Fibroblast of pulmonary artery (primary cell): ENCODE measurements at regions not wholly inside any gene's neighbourhood (a gene's known extent, or its start where the extent isn't known, plus 50 kb on each side); places are given as distances from the start of the nearest gene placed in this dataset.

ENCODE experiments used
- DNase-seq: peaks from one replicate; pipeline ENCODE4 v3.0.0-alpha.2; 2010; ENCODE audit warnings: low read depth
- H3K4me3 ChIP-seq: replicated peaks from 2 replicates; pipeline ENCODE4 v1.5.1; 2011; ENCODE audit warnings: low read depth, mild to moderate bottlenecking, control low read depth, low read length, moderate library complexity
- CTCF ChIP-seq: IDR thresholded peaks from 2 replicates; pipeline ENCODE4 v1.5.1; 2011; ENCODE audit warnings: mild to moderate bottlenecking, control low read depth, low read length, inconsistent platforms; ENCODE audit errors: missing control alignments

- no peak overlapping the region for H3K4me3 ChIP-seq
- no peak for TF ChIP-seq CTCF
- DNase-seq, result no peak
Observed at GRCh38 chr6:14252271-14252850, 134.8 kb downstream of the CD83 start.

- H3K4me3 ChIP-seq, result no peak overlapping the region
- DNase-seq, result no peak
- no peak for TF ChIP-seq CTCF
Observed at GRCh38 chr6:14254505-14254904, 136.9 kb downstream of the CD83 start.

DNA sequence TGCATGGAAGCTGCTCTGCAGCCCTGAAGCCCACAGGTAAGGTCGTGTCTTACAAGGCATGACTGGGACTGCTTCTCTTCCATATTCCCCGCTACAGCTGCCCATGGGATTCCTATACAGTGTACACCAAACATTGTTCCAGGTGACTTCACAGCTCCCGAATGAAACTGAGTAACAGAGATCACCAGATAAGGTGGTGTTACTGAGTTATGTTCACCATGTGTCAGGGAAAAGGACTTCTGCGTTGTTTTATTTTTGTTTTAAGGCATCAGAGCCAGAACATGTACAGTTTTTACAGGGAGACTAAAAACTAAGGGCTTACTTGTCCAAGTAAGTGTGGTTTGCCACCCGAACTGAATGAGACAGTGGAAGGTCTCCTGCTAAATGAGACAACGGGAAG lies 138.3 kb downstream of the CD83 start:
- no peak overlapping the region for H3K4me3 ChIP-seq
- DNase-seq, result no peak
- TF ChIP-seq CTCF, result no peak

GRCh38 chr6:14258117-14258516 lies 140.5 kb downstream of the CD83 start:
- no peak for DNase-seq
- H3K4me3 ChIP-seq, result no peak overlapping the region
- TF ChIP-seq CTCF, result no peak

DNA sequence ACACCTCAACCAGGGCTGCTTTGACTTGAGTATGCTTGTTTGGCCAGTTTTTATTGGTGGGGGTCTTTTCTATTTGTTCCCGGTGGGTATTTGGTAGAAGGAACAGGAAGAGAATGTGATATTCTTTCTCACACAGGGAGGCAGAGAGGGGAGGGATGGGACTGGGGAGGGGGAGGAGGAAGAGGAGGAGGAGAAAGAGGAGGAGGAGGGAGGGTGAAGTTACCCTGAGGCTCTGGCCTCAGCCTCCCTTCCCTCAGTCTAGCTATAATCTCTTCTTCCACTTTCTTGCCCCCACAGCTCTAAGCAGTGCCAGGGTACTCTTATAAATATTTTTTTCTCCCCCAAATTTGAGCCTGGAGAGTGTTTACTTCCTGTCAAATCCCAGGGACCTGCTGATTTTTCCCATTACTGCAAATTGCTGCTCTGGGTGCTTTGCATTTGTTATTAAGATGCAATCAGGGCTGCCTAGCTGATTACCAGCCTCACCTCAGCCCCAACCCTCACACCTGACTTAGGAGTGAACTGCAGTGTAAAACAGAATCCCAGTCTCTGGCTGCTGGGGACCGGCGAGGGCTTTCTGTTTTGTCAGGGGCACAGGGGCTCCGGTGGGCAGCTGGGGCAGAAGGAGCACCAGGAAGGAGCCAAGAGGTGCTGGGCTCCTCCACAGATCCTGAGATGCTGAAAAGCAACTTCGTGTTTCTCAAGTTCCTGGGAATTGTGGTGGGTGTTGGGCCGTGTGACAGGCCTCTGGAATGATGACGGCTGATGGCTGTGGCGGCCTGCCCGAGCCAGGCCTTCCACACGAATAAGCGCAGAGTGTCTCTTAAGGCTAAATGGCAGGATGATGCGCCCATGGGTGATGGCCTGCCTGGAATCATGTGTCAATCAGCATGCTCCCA lies 141.4 kb downstream of the CD83 start:
- no peak for DNase-seq
- no peak for TF ChIP-seq CTCF
- no peak overlapping the region for H3K4me3 ChIP-seq

DNA sequence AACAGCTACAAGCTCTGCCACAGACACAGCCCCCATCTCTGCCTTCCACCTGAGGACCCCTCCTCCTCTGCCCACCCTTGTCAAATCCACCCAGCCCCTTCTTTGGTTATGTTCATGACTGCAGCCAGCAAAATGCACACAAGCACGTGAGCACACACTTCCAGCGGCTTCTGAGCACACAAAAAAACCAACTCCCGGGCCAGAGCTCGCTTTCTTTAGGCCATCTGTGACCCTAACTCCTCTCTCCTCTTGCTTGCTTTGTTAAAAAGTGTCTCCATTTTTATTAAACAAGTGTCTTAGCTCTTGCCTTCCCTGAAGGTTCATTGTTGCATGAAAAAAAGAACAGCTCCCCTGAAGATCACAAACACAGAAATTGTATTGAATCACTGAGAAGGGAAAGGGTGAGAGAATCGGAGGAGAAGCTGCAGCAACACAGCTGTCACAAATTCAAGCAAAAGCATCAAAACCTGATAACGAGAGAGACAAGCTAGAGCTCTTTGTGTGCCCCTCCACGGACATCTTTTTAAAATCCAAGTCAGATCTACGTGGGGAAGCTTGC lies 142.1 kb downstream of the CD83 start:
- H3K4me3 ChIP-seq, result no peak overlapping the region
- no peak for DNase-seq
- no peak for TF ChIP-seq CTCF

- no peak for DNase-seq
- TF ChIP-seq CTCF, result no peak
- H3K4me3 ChIP-seq, result no peak overlapping the region
Observed at GRCh38 chr6:14260839-14261238, 143.3 kb downstream of the CD83 start.
